Hepatocyte (in vitro differentiated cells): ENCODE measurements at regions not wholly inside any gene's neighbourhood (a gene's known extent, or its start where the extent isn't known, plus 50 kb on each side); places are given as distances from the start of the nearest gene placed in this dataset.

Experiments used
- DNase-seq: peaks from one replicate; pipeline ENCODE4 v3.0.0-alpha.2; 2016; ENCODE audit warnings: low spot score
- H2AFZ ChIP-seq: fragments of 200-600 bp; sonication (generic); 2 replicates; pipeline ENCODE4 v1.6.0; 2016; ENCODE audit warnings: antibody characterized with exemption, mild to moderate bottlenecking
- H3K27ac ChIP-seq: fragments of 200-600 bp; sonication (generic); 2 replicates; pipeline ENCODE4 v1.5.1; 2016; ENCODE audit warnings: mild to moderate bottlenecking
- H3K27me3 ChIP-seq: fragments of 200-600 bp; sonication (generic); 2 replicates; pipeline ENCODE4 v1.6.1; 2016
- H3K36me3 ChIP-seq: fragments of 200-600 bp; sonication (generic); replicated peaks from 2 replicates; pipeline ENCODE4 v1.5.1; 2016; ENCODE audit warnings: low read depth; ENCODE audit not compliant: insufficient read depth
- H3K4me1 ChIP-seq: fragments of 200-600 bp; sonication (generic); 2 replicates; pipeline ENCODE4 v1.5.1; 2016; ENCODE audit warnings: mild to moderate bottlenecking, moderate library complexity; ENCODE audit not compliant: insufficient read depth
- H3K4me2 ChIP-seq: fragments of 200-600 bp; sonication (generic); 2 replicates; pipeline ENCODE4 v1.6.0; 2016
- H3K4me3 ChIP-seq: fragments of 200-600 bp; sonication (generic); 2 replicates; pipeline ENCODE4 v1.5.1; 2016; ENCODE audit warnings: mild to moderate bottlenecking
- H3K79me2 ChIP-seq: fragments of 200-600 bp; sonication (generic); 2 replicates; pipeline ENCODE4 v1.6.0; 2017; ENCODE audit warnings: mild to moderate bottlenecking
- H3K9me2 ChIP-seq: fragments of 200-600 bp; sonication (generic); replicated peaks from 2 replicates; pipeline ENCODE4 v1.6.0; 2017; ENCODE audit warnings: mild to moderate bottlenecking; ENCODE audit not compliant: insufficient read depth
- H3K9me3 ChIP-seq: fragments of 200-600 bp; sonication (generic); 2 replicates; pipeline ENCODE4 v1.5.1; 2016; ENCODE audit warnings: low read depth, mild to moderate bottlenecking
- H4K20me1 ChIP-seq: fragments of 200-600 bp; sonication (generic); 2 replicates; pipeline ENCODE4 v1.6.0; 2016; ENCODE audit warnings: mild to moderate bottlenecking; ENCODE audit not compliant: insufficient read depth, poor library complexity, severe bottlenecking
- CTCF ChIP-seq: fragments of 200-600 bp; sonication (generic); IDR thresholded peaks from 2 replicates; pipeline ENCODE4 v1.5.1; 2016; ENCODE audit warnings: antibody characterized with exemption, mild to moderate bottlenecking; ENCODE audit not compliant: poor library complexity
- EZH2 ChIP-seq: fragments of 200-600 bp; sonication (generic); IDR thresholded peaks from 2 replicates; pipeline ENCODE4 v1.6.1; 2016; ENCODE audit warnings: antibody characterized with exemption, mild to moderate bottlenecking, borderline replicate concordance
- EZH2phosphoT487 ChIP-seq: fragments of 200-600 bp; sonication (generic); IDR thresholded peaks from one replicate; pipeline ENCODE4 v1.6.1; 2018; ENCODE audit warnings: antibody characterized with exemption, mild to moderate bottlenecking, low read depth, moderate library complexity; ENCODE audit not compliant: unreplicated experiment, severe bottlenecking
- WGBS: methylation state at CpG from one replicate; pipeline ENCODE4 v1.1.6; 2016; ENCODE audit warnings: low lambda C conversion rate; ENCODE audit errors: missing lambda C conversion rate; 5-methylcytosine and 5-hydroxymethylcytosine counted together

GRCh38 chr2:234269769-234270204 is 219.3 kb downstream of the SPP2 start:
- no peaks in the 10 kb centered on the region for H4K20me1 ChIP-seq
- TF ChIP-seq EZH2phosphoT487 (no peak), EZH2 (no peak), CTCF (no peak)
- WGBS: 67% methylated on average over 2 of the region's 2 CpGs
- no peaks in the 10 kb centered on the region for H3K9me3 ChIP-seq
- peaks cover 6% of the 10 kb centered on the region for H3K4me1 ChIP-seq
- no peak overlapping the region for H3K4me3 ChIP-seq
- no peak for DNase-seq
- H2AFZ ChIP-seq: no peak overlapping the region
- H3K4me2 ChIP-seq: no peak overlapping the region
- no peaks in the 10 kb centered on the region for H3K27me3 ChIP-seq
- H3K9me2 ChIP-seq: no peaks in the 10 kb centered on the region
- H3K27ac ChIP-seq: peak overlapping the region; percentile 35
- no peaks in the 10 kb centered on the region for H3K79me2 ChIP-seq
- H3K36me3 ChIP-seq: no peaks in the 10 kb centered on the region

DNA sequence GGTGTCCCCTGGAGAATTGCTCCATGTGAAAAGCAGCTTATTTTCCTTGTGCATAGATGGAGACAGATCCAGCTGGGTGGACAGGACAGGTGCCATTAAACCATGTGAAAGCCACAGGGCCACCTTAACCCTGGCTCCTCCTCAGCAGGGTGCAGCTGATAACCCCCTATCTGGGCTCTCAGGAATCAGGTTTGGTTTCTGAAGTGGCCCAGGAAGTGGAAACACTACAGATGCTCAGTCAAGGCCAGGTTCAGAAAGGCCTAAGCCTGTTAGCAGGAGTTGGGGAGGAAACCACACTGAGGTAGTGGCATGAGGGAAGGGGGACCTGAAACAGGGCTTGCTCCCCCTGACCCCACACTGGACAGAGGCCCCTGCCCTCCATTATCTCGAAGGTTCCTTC is 217.0 kb downstream of the SPP2 start:
- H2AFZ ChIP-seq: no peak overlapping the region
- no peak overlapping the region for H3K4me3 ChIP-seq
- no peaks in the 10 kb centered on the region for H3K9me3 ChIP-seq
- no peak overlapping the region for H3K4me2 ChIP-seq
- DNase-seq: no peak
- H4K20me1 ChIP-seq: no peaks in the 10 kb centered on the region
- no peak for TF ChIP-seq EZH2
- TF ChIP-seq EZH2phosphoT487: no peak
- no peak for TF ChIP-seq CTCF
- no peaks in the 10 kb centered on the region for H3K9me2 ChIP-seq
- H3K36me3 ChIP-seq: no peaks in the 10 kb centered on the region
- no peaks in the 10 kb centered on the region for H3K79me2 ChIP-seq
- 100% methylated on average over 1 of the region's 1 CpG for WGBS
- no peak overlapping the region for H3K27ac ChIP-seq
- H3K27me3 ChIP-seq: no peaks in the 10 kb centered on the region
- H3K4me1 ChIP-seq: peaks cover 6% of the 10 kb centered on the region

DNA sequence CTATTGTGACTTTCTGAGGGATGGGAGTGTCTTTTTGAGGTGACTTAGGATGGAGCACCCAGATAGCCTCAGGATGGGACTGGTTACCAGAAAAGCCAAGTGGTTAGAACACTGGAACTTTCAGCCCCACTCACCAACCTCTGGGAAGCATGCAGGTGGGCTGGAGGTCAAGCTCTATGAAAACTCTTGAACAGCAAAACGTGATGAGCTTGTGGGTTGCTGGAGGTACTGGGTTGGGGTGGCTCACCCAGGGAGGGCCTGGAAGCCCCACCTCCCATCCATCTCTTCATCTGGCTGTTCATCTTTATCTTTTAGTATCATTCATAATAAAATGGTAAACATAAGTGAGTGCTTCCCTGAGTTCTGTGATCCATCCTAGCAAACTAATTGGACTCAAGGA is 216.4 kb downstream of the SPP2 start:
- Histone ChIP-seq H3K27ac (no peak overlapping the region), H3K9me3 (no peaks in the 10 kb centered on the region), H4K20me1 (no peaks in the 10 kb centered on the region), H2AFZ (no peak overlapping the region), H3K4me1 (peaks cover 6% of the 10 kb centered on the region), H3K36me3 (no peaks in the 10 kb centered on the region), H3K4me3 (no peak overlapping the region), H3K4me2 (no peak overlapping the region), H3K9me2 (no peaks in the 10 kb centered on the region), H3K79me2 (no peaks in the 10 kb centered on the region), H3K27me3 (no peaks in the 10 kb centered on the region)
- TF ChIP-seq CTCF (no peak), EZH2phosphoT487 (no peak), EZH2 (no peak)
- no peak for DNase-seq
- WGBS: 86% methylated on average over 1 of the region's 1 CpG

GRCh38 chr2:234265206-234265605 is 214.7 kb downstream of the SPP2 start:
- H2AFZ ChIP-seq: no peak overlapping the region
- no peak overlapping the region for H3K4me2 ChIP-seq
- no peaks in the 10 kb centered on the region for H3K9me2 ChIP-seq
- H3K27me3 ChIP-seq: no peaks in the 10 kb centered on the region
- 81% methylated on average over 2 of the region's 2 CpGs for WGBS
- H3K4me3 ChIP-seq: no peak overlapping the region
- H3K27ac ChIP-seq: no peak overlapping the region
- H3K9me3 ChIP-seq: no peaks in the 10 kb centered on the region
- H3K36me3 ChIP-seq: no peaks in the 10 kb centered on the region
- H3K4me1 ChIP-seq: peaks cover 4% of the 10 kb centered on the region
- DNase-seq: no peak
- H3K79me2 ChIP-seq: no peaks in the 10 kb centered on the region
- no peaks in the 10 kb centered on the region for H4K20me1 ChIP-seq
- TF ChIP-seq EZH2phosphoT487: no peak
- no peak for TF ChIP-seq EZH2
- TF ChIP-seq CTCF: no peak
